GM12891 (cell line): ENCODE measurements at regions not wholly inside any gene's neighbourhood (a gene's known extent, or its start where the extent isn't known, plus 50 kb on each side); places are given as distances from the start of the nearest gene placed in this dataset.

ENCODE experiments used
- POLR2A ChIP-seq: IDR thresholded peaks from 2 replicates; pipeline ENCODE4 v1.6.1; 2011; ENCODE audit warnings: low read depth, low read length, control low read depth
- POLR2AphosphoS5 ChIP-seq: IDR thresholded peaks from 2 replicates; pipeline ENCODE4 v1.6.1; 2011; ENCODE audit warnings: low read depth, low read length, control low read depth
- SPI1 ChIP-seq: IDR thresholded peaks from 2 replicates; pipeline ENCODE4 v1.6.1; 2011; ENCODE audit warnings: low read depth, low read length, control low read depth

- TF ChIP-seq POLR2A, result no peak
- TF ChIP-seq POLR2AphosphoS5, result no peak
- TF ChIP-seq SPI1, result no peak
These were observed 66.3 kb upstream of the EMX2 start for GRCh38 chr10:117476281-117476680.
